Muscle layer of duodenum (tissue), 2 donors: ENCODE measurements at regions not wholly inside any gene's neighbourhood (a gene's known extent, or its start where the extent isn't known, plus 50 kb on each side); places are given as distances from the start of the nearest gene placed in this dataset.

ENCODE experiments used
- H3K27ac ChIP-seq: one replicate; pipeline ENCODE4 v1.7.0; 2013; ENCODE audit warnings: mild to moderate bottlenecking, low read length
- H3K27me3 ChIP-seq: one replicate; pipeline ENCODE4 v1.7.0; 2013; ENCODE audit warnings: low read depth, mild to moderate bottlenecking, control low read depth, low read length
- H3K36me3 ChIP-seq, 2 donors: one replicate each; pipeline ENCODE4 v1.7.0; 2013; ENCODE audit warnings: low read length in 2 of 2, control low read depth in 1 of 2, mild to moderate bottlenecking in 1 of 2; ENCODE audit not compliant: insufficient read depth in 2 of 2, control insufficient read depth in 1 of 2
- H3K4me1 ChIP-seq, 2 donors: one replicate each; pipeline ENCODE4 v1.7.0; 2013; ENCODE audit warnings: low read length in 2 of 2, mild to moderate bottlenecking in 2 of 2, control low read depth in 1 of 2, moderate library complexity in 1 of 2; ENCODE audit not compliant: insufficient read depth in 2 of 2, control insufficient read depth in 1 of 2
- H3K4me3 ChIP-seq, 2 donors: one replicate each; pipeline ENCODE4 v1.7.0; 2013; ENCODE audit warnings: low read length in 2 of 2, low read depth in 1 of 2, mild to moderate bottlenecking in 1 of 2
- H3K9me3 ChIP-seq, 2 donors: one replicate each; pipeline ENCODE4 v1.7.0; 2013; ENCODE audit warnings: low read length in 2 of 2, control low read depth in 1 of 2, mild to moderate bottlenecking in 1 of 2; ENCODE audit not compliant: control insufficient read depth in 1 of 2
- donor health status: healthy.

- H3K36me3 ChIP-seq = no peaks in the 10 kb centered on the region
- no peak overlapping the region for H3K27ac ChIP-seq
- H3K27me3 ChIP-seq = no peaks in the 10 kb centered on the region
- no peaks in the 10 kb centered on the region for H3K4me1 ChIP-seq
- no peak overlapping the region for H3K4me3 ChIP-seq
- no peaks in the 10 kb centered on the region for H3K9me3 ChIP-seq
These were observed 1132.3 kb upstream of the PCDH10 start for GRCh38 chr4:132016703-132017350.

- H3K27ac ChIP-seq = no peak overlapping the region
- no peaks in the 10 kb centered on the region for H3K36me3 ChIP-seq
- H3K9me3 ChIP-seq = no peaks in the 10 kb centered on the region
- H3K4me1 ChIP-seq = no peaks in the 10 kb centered on the region
- no peaks in the 10 kb centered on the region for H3K27me3 ChIP-seq
- H3K4me3 ChIP-seq = no peak overlapping the region
These were observed 1122.9 kb upstream of the PCDH10 start for GRCh38 chr4:132026166-132026565.

DNA sequence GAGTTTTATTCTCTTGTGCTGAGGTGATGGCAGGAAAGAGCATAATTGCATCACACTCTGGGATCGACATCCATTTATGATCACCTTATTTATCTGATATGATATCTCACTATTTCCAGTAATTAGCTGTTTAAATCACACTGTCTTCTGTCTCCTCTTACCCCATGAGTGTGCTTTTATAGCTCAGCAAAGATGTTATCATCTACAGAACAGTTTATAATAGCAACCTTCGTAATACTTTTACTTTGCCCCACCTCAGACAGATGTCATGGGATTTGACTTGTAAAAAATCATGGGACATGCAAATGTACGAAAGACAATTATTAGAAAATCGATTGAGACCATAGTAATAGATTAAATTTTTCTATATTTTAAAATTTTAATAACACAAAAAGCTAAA, 1122.3 kb upstream of the PCDH10 start:
- no peak overlapping the region for H3K4me3 ChIP-seq
- no peaks in the 10 kb centered on the region for H3K27me3 ChIP-seq
- H3K36me3 ChIP-seq = no peaks in the 10 kb centered on the region
- H3K9me3 ChIP-seq = no peaks in the 10 kb centered on the region
- no peak overlapping the region for H3K27ac ChIP-seq
- no peaks in the 10 kb centered on the region for H3K4me1 ChIP-seq

GRCh38 chr4:132056496-132056895, 1092.6 kb upstream of the PCDH10 start:
- H3K4me3 ChIP-seq = no peak overlapping the region
- H3K27me3 ChIP-seq = no peaks in the 10 kb centered on the region
- no peaks in the 10 kb centered on the region for H3K4me1 ChIP-seq
- no peaks in the 10 kb centered on the region for H3K9me3 ChIP-seq
- no peaks in the 10 kb centered on the region for H3K36me3 ChIP-seq
- H3K27ac ChIP-seq = no peak overlapping the region

GRCh38 chr4:132059227-132059626, 1089.9 kb upstream of the PCDH10 start:
- no peaks in the 10 kb centered on the region for H3K9me3 ChIP-seq
- H3K4me1 ChIP-seq = no peaks in the 10 kb centered on the region
- no peak overlapping the region for H3K27ac ChIP-seq
- no peaks in the 10 kb centered on the region for H3K27me3 ChIP-seq
- no peaks in the 10 kb centered on the region for H3K36me3 ChIP-seq
- H3K4me3 ChIP-seq = no peak overlapping the region

DNA sequence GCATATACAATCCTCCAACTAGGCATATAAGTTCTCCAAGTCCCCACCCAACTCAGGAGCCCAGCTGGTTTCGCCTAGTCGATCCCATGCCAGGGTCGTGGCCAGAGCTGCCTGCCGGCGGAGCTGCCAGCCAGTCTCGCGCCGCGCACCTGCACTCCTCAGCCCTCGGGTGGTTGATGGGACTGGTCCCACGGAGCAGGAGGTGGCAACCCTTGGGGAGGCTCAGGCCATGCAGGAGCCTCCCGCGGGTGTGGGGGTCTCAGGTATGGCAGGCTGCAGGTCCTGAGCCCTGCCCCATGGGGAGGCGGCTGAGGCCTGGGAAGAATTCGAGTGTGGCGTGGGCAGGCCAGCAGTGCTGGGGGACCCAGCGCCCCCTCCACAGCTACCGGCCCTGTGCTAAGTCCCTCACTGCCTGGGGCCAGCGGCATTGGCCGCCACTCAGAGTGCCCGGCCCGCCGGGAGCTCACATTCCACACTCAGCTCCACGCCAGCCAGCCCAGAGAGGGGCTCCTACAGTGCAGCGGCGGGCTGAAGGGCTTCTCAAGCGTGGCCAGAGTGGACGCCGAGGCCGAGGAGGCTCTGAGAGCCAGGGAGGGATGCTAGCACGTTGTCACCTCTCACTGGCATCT, 1086.4 kb upstream of the PCDH10 start:
- no peaks in the 10 kb centered on the region for H3K9me3 ChIP-seq
- H3K4me1 ChIP-seq = no peaks in the 10 kb centered on the region
- peak overlapping the region in 1 of 2 donors; percentile 8 for H3K4me3 ChIP-seq
- H3K27me3 ChIP-seq = no peaks in the 10 kb centered on the region
- H3K27ac ChIP-seq = no peak overlapping the region
- no peaks in the 10 kb centered on the region for H3K36me3 ChIP-seq

- Histone ChIP-seq H3K36me3 (no peaks in the 10 kb centered on the region), H3K4me1 (no peaks in the 10 kb centered on the region), H3K27me3 (no peaks in the 10 kb centered on the region), H3K9me3 (no peaks in the 10 kb centered on the region), H3K27ac (no peak overlapping the region), H3K4me3 (no peak overlapping the region)
These were observed 1085.3 kb upstream of the PCDH10 start for GRCh38 chr4:132063829-132064228.

DNA sequence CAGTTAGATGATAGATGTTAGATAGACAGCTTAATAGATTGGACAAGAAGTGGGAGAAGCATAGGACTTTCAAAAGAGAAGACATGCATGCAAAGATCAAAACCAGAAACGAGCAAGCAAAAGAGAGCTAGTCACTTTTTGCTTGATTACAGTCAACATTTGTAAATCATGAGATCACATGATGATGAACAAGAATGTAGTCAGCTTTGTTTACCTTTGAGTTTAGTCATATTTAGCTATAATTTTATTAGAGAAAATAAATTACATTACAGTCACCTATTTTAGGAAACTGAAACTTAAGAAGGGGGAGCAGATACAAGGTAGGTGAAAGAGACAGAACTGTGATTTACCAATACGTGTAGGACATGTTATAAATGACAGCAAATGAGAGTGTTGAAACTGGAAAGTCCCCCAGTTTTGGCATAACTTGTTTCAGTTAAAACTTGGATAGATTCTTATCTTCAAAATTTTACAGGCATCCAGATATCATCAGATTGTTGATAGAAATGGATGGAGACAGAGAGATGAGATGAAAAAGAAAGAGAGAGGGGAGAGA, 1083.1 kb upstream of the PCDH10 start:
- Histone ChIP-seq H3K27ac (no peak overlapping the region), H3K27me3 (no peaks in the 10 kb centered on the region), H3K9me3 (no peaks in the 10 kb centered on the region), H3K4me3 (no peak overlapping the region), H3K4me1 (no peaks in the 10 kb centered on the region), H3K36me3 (no peaks in the 10 kb centered on the region)

GRCh38 chr4:132071815-132072214, 1077.3 kb upstream of the PCDH10 start:
- H3K27me3 ChIP-seq = no peaks in the 10 kb centered on the region
- H3K9me3 ChIP-seq = no peaks in the 10 kb centered on the region
- no peaks in the 10 kb centered on the region for H3K36me3 ChIP-seq
- H3K4me3 ChIP-seq = no peak overlapping the region
- H3K27ac ChIP-seq = no peak overlapping the region
- no peaks in the 10 kb centered on the region for H3K4me1 ChIP-seq

GRCh38 chr4:132076829-132077228, 1072.3 kb upstream of the PCDH10 start:
- no peak overlapping the region for H3K27ac ChIP-seq
- H3K4me3 ChIP-seq = no peak overlapping the region
- H3K36me3 ChIP-seq = no peaks in the 10 kb centered on the region
- H3K9me3 ChIP-seq = no peaks in the 10 kb centered on the region
- no peaks in the 10 kb centered on the region for H3K27me3 ChIP-seq
- no peaks in the 10 kb centered on the region for H3K4me1 ChIP-seq

- no peaks in the 10 kb centered on the region for H3K9me3 ChIP-seq
- H3K36me3 ChIP-seq = no peaks in the 10 kb centered on the region
- no peak overlapping the region for H3K4me3 ChIP-seq
- H3K4me1 ChIP-seq = no peaks in the 10 kb centered on the region
- no peak overlapping the region for H3K27ac ChIP-seq
- no peaks in the 10 kb centered on the region for H3K27me3 ChIP-seq
These were observed 1064.0 kb upstream of the PCDH10 start for GRCh38 chr4:132085105-132085504.

- no peak overlapping the region for H3K27ac ChIP-seq
- no peaks in the 10 kb centered on the region for H3K9me3 ChIP-seq
- no peaks in the 10 kb centered on the region for H3K4me1 ChIP-seq
- H3K27me3 ChIP-seq = no peaks in the 10 kb centered on the region
- no peak overlapping the region for H3K4me3 ChIP-seq
- no peaks in the 10 kb centered on the region for H3K36me3 ChIP-seq
These were observed 1055.1 kb upstream of the PCDH10 start for GRCh38 chr4:132094017-132094416.
